Vagina (tissue), 2 donors: ENCODE measurements at regions not wholly inside any gene's neighbourhood (a gene's known extent, or its start where the extent isn't known, plus 50 kb on each side); places are given as distances from the start of the nearest gene placed in this dataset.

Source experiments
- DNase-seq, 2 donors: peaks; one replicate each; pipeline ENCODE4 v3.0.0-alpha.2; 2017; ENCODE audit errors: extremely low spot score in 2 of 2
- H3K27ac ChIP-seq: fragments of 200-600 bp; sonication (generic); one replicate; pipeline ENCODE4 v1.5.1; 2019
- H3K27me3 ChIP-seq: fragments of 200-600 bp; sonication (generic); one replicate; pipeline ENCODE4 v1.5.1; 2019
- H3K36me3 ChIP-seq, 2 donors: fragments of 200-600 bp; sonication (generic); one replicate each; pipeline ENCODE4 v1.5.1; 2017 to 2019
- H3K4me1 ChIP-seq: fragments of 200-600 bp; sonication (generic); one replicate; pipeline ENCODE4 v1.5.1; 2019
- H3K4me3 ChIP-seq, 2 donors: fragments of 200-600 bp; sonication (generic); 1 replicate in 1 of 2; 2 replicates in 1 of 2; pipeline ENCODE4 v1.5.1; 2016 to 2019
- H3K9me3 ChIP-seq: fragments of 200-600 bp; sonication (generic); one replicate; pipeline ENCODE4 v1.5.1; 2019
- CTCF ChIP-seq, 3 experiments: fragments of 450-650 bp in 2 of 3; fragments of 200-600 bp in 1 of 3; sonication (generic) in 1 of 3; IDR thresholded peaks; one replicate each; pipeline ENCODE4 v1.5.1; 2017 to 2019; ENCODE audit warnings: antibody characterized with exemption in 3 of 3, mild to moderate bottlenecking in 2 of 3, moderate library complexity in 2 of 3
- POLR2A ChIP-seq, 2 donors: fragments of 450-650 bp; IDR thresholded peaks; one replicate each; pipeline ENCODE4 v1.6.1; 2017; ENCODE audit warnings: antibody characterized with exemption in 2 of 2, mild to moderate bottlenecking in 2 of 2, moderate library complexity in 2 of 2
- POLR2AphosphoS5 ChIP-seq, 2 donors: sonication (generic); formaldehyde crosslinking; IDR thresholded peaks; one replicate each; pipeline ENCODE4 v1.9.0; 2017; ENCODE audit warnings: antibody characterized with exemption in 2 of 2, mild to moderate bottlenecking in 2 of 2, low read depth in 1 of 2; ENCODE audit not compliant: insufficient read depth in 1 of 2
- intact Hi-C: fragments of 100-400 bp; cut with DNase I; formaldehyde crosslinking; loops from one replicate; pipeline ENCODE4 v1.15.1; 2023

- Histone ChIP-seq H3K4me3 (no peak overlapping the region), H3K9me3 (no peaks in the 10 kb centered on the region), H3K27ac (no peak overlapping the region), H3K4me1 (no peaks in the 10 kb centered on the region), H3K27me3 (no peaks in the 10 kb centered on the region), H3K36me3 (no peaks in the 10 kb centered on the region)
- intact Hi-C loops, result no loop called here
- TF ChIP-seq POLR2A (IDR thresholded peaks at IDR 0.05) (no peak), CTCF (IDR thresholded peaks at IDR 0.05) (no peak), POLR2AphosphoS5 (IDR thresholded peaks at IDR 0.05; ENCODE audit: insufficient read depth in 1 of 2, low read depth in 1 of 2) (no peak)
- no peak for DNase-seq
Measured at GRCh38 chr3:88434001-88434400, 284.2 kb downstream of the C3orf38 start.

GRCh38 chr3:88440701-88441100, 290.9 kb downstream of the C3orf38 start:
- Histone ChIP-seq H3K4me3 (no peak overlapping the region), H3K27me3 (no peaks in the 10 kb centered on the region), H3K27ac (no peak overlapping the region), H3K36me3 (no peaks in the 10 kb centered on the region), H3K9me3 (no peaks in the 10 kb centered on the region), H3K4me1 (no peaks in the 10 kb centered on the region)
- intact Hi-C loops, result no loop called here
- no peak for DNase-seq
- TF ChIP-seq CTCF (IDR thresholded peaks at IDR 0.05) (no peak), POLR2AphosphoS5 (IDR thresholded peaks at IDR 0.05; ENCODE audit: insufficient read depth in 1 of 2, low read depth in 1 of 2) (no peak), POLR2A (IDR thresholded peaks at IDR 0.05) (no peak)

- H3K36me3 ChIP-seq, result no peaks in the 10 kb centered on the region
- intact Hi-C loops, result no loop called here
- no peak for TF ChIP-seq CTCF (IDR thresholded peaks at IDR 0.05)
- TF ChIP-seq POLR2A (IDR thresholded peaks at IDR 0.05), result no peak
- TF ChIP-seq POLR2AphosphoS5 (IDR thresholded peaks at IDR 0.05; ENCODE audit: insufficient read depth in 1 of 2, low read depth in 1 of 2), result no peak
- H3K27me3 ChIP-seq, result no peaks in the 10 kb centered on the region
- H3K4me1 ChIP-seq, result no peaks in the 10 kb centered on the region
- no peak overlapping the region for H3K4me3 ChIP-seq
- H3K27ac ChIP-seq, result no peak overlapping the region
- no peaks in the 10 kb centered on the region for H3K9me3 ChIP-seq
- no peak for DNase-seq
Measured at GRCh38 chr3:88443066-88443465, 293.3 kb downstream of the C3orf38 start.

- intact Hi-C loops, result no loop called here
- DNase-seq, result no peak
- Histone ChIP-seq H3K9me3 (no peaks in the 10 kb centered on the region), H3K4me3 (no peak overlapping the region), H3K27me3 (no peaks in the 10 kb centered on the region), H3K27ac (no peak overlapping the region), H3K36me3 (no peaks in the 10 kb centered on the region), H3K4me1 (no peaks in the 10 kb centered on the region)
- no peak for TF ChIP-seq POLR2AphosphoS5 (IDR thresholded peaks at IDR 0.05; ENCODE audit: insufficient read depth in 1 of 2, low read depth in 1 of 2)
- TF ChIP-seq POLR2A (IDR thresholded peaks at IDR 0.05), result no peak
- no peak for TF ChIP-seq CTCF (IDR thresholded peaks at IDR 0.05)
Measured at GRCh38 chr3:88444251-88444650, 294.5 kb downstream of the C3orf38 start.

- Histone ChIP-seq H3K9me3 (no peaks in the 10 kb centered on the region), H3K36me3 (no peaks in the 10 kb centered on the region), H3K27ac (no peak overlapping the region), H3K27me3 (no peaks in the 10 kb centered on the region), H3K4me3 (no peak overlapping the region), H3K4me1 (no peaks in the 10 kb centered on the region)
- intact Hi-C loops, result no loop called here
- TF ChIP-seq POLR2A (IDR thresholded peaks at IDR 0.05) (no peak), CTCF (IDR thresholded peaks at IDR 0.05) (no peak), POLR2AphosphoS5 (IDR thresholded peaks at IDR 0.05; ENCODE audit: insufficient read depth in 1 of 2, low read depth in 1 of 2) (no peak)
- no peak for DNase-seq
Measured at GRCh38 chr3:88452228-88452627, 302.5 kb downstream of the C3orf38 start.
